Muscle of arm (tissue), 1 donor: ENCODE measurements at regions not wholly inside any gene's neighbourhood (a gene's known extent, or its start where the extent isn't known, plus 50 kb on each side); places are given as distances from the start of the nearest gene placed in this dataset.
"Not testable (repeated sequence)": the region's sequence is repeated elsewhere in the genome, so short reads cannot be mapped to it uniquely, and the experiment has no call there.

Experiments used
- DNase-seq: peaks from one replicate; pipeline ENCODE4 v3.0.0-alpha.2; 2013

DNA sequence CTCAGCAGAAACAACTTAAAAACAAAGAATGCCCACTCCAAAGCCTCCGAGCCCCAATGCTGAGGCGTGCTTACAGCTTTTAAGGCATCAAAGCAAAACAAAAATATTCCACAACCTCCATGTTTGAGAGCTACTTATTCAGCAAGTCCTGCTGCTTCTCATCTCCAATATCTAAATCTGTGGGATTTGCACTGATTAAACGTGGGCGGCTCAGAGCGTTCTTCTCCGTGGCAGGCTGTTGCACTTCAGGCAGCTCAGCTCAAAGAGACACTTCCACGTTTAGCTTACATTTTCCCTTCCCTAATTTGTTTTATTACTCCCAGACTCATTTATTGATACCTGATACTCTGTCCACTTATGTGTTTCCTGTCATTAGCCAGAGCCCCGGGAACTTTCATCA is 282.6 kb upstream of the MCTP2 start:
- no peak for DNase-seq

GRCh38 chr15:93943586-93943985 is 287.8 kb upstream of the MCTP2 start:
- DNase-seq: peak; percentile 30

DNA sequence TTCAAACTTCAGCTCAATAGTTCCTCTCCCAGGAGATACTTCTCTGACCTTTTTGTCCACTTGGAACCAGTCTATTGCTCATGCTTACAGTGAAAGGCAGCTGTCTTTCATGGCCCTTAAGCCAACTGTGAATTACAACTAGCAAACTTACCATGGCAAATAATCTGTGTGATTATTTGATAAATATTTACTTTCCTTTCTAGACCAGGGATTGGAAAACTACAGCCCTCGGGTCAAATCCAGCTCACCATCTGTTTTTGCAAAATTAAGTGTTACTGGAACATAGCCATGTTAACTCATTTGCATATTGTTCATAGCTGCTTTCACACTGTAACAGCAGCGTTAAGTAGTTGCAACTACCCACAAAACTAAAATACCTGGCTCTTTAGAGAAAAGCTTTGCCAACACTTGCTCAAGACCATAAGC is 289.1 kb upstream of the MCTP2 start:
- DNase-seq: peak; percentile 42

DNA sequence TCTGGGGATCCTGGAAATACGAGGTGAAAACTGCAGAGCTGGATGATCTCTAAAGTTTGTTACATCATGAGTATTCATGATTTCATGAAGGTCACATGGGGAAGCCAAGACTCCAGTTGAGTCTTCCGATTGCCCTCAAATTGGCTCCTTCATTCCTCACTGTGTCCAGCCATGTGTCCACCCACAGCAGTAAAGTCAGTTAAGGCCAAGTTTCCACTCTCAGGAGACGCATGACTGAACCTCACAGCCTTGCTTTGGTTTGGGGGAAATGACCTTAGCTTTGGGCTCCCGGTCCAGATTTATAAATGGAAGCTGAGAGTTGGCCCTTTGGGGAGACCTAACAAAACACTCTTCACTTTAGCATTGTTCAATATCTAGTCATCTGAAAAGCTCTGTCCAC is 289.7 kb upstream of the MCTP2 start:
- DNase-seq: no peak

DNA sequence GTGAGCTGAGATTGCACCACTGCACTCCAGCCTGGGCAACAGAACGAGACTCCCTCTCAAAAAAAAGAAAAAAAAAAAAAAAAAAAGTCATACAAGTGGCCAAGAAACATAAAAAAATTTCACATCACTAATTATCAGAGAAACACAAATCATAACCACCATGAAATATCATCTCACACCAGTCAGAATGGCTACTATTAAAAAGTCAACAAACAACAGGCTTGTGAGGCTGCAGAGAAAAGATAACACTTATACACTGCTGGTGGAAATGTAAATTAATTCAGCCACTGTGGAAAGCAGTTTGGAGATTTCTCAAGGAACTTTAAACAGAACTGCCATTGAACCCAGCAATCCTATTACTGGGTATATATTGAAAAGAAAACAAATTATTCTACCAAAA is 291.1 kb upstream of the MCTP2 start:
- no peak for DNase-seq

GRCh38 chr15:93932164-93932776 is 299.1 kb upstream of the MCTP2 start:
- no peak for DNase-seq

- DNase-seq: peak; percentile 85
These were observed 301.8 kb upstream of the MCTP2 start for GRCh38 chr15:93929375-93930094.

- no peak for DNase-seq
These were observed 311.2 kb upstream of the MCTP2 start for GRCh38 chr15:93920204-93920603.

DNA sequence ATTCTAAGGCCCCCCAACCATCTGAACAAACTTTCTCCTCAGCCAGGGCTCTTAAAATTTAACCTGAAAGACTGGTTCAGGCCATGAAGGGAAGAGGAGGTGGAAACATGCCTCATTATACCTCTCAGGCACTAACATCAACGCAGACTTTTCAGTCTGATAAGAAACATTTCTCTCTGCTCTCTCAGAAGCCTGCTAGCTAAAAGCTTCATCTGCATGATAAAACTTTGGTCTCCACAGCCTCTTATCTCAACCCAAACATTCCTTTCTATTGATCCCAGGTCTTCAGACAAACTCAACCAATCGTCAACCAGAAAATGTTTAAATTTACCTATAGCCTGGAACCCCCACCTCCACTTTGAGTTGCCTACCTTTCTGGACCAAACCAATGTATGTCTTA is 312.6 kb upstream of the MCTP2 start:
- DNase-seq: not testable (repeated sequence)

- no peak for DNase-seq
These were observed 314.2 kb upstream of the MCTP2 start for GRCh38 chr15:93917181-93917580.

GRCh38 chr15:93913871-93914270 is 317.5 kb upstream of the MCTP2 start:
- no peak for DNase-seq

- DNase-seq: no peak
These were observed 318.1 kb upstream of the MCTP2 start for GRCh38 chr15:93913310-93913709.

GRCh38 chr15:93900476-93901400 is 330.6 kb upstream of the MCTP2 start:
- no peak for DNase-seq

GRCh38 chr15:93899817-93900216 is 331.5 kb upstream of the MCTP2 start:
- DNase-seq: no peak

DNA sequence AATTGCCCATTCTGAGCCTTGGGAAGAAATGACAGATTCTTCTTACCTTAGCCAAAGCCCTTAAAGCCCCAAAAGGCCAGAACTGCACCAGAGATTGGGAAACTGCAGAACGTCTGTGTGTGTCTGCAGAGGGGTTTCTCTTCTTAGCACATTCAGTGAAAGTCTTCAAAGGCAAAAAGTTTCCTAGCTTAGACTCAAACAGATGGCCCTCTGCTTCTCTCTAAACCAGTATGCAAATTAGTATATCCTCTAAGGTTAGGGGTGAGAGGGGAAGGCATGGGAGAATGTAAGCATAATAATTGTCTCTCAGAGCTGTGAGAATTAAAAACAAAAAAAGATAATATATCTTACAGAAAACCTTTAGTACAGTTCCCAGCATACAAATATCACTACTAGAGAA is 334.0 kb upstream of the MCTP2 start:
- no peak for DNase-seq

DNA sequence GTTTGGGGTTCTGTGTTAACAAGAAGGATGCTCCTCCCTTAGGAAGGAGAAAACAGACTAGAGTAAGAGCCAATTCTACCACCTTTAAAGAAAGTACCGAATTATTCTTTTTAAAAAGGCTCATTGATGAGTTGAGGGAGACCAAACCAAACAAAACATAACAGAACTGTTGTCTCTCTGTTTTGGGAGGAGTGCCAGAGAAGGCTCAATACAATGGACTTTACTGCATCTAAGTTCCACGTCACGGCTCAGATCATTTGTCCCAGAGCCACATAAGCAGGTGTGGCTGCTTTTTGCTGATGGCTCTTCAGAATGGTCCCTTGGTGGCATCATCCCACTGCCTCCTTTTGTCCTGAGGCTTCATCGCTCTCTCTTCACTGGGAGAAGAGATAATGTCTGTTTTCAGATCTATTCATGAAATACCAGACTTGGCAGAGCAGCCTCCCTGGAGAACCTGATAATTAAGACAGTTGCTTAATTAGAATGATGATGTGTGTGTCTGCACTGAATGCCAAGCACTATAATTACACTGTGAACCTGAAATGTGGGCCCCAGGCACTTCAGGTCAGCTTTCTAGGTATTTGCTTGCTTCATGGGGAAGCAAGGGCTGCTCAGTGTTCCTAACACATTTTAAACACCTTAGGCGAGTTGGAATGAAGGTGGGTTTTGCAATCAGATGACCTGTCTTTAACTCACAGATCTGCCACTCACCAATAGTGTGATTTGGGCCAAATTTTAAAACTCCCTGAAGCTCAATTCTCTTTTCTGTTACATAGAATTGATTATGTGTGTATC is 335.2 kb upstream of the MCTP2 start:
- no peak for DNase-seq

- no peak for DNase-seq
These were observed 336.8 kb upstream of the MCTP2 start for GRCh38 chr15:93894438-93895036.

- DNase-seq: no peak
These were observed 344.2 kb upstream of the MCTP2 start for GRCh38 chr15:93887151-93887550.

- no peak for DNase-seq
These were observed 348.6 kb upstream of the MCTP2 start for GRCh38 chr15:93882779-93883178.

GRCh38 chr15:93882141-93882540 is 349.2 kb upstream of the MCTP2 start:
- no peak for DNase-seq

DNA sequence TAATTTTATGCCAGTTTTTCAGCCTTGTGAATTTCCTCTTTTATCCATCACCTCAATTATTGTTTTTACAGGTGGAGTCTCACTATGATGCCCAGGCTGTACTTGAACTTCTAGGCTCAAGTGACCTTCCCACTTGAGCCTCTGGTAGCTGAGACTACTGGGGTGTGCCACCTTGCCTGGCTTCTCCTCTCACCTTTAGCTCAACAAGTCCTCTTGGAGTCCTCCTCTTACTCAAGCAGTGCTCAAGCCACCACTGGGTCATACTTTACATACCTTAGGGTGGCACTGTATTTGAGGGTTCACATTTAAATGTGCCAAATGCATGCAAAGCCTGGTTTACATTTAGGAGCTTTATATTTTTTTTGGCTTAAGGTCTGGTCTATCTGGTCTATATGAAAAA is 350.1 kb upstream of the MCTP2 start:
- DNase-seq: no peak
